ENCODE measurements at regions not wholly inside any gene's neighbourhood (a gene's known extent, or its start where the extent isn't known, plus 50 kb on each side); places are given as distances from the start of the nearest gene placed in this dataset.

DNA sequence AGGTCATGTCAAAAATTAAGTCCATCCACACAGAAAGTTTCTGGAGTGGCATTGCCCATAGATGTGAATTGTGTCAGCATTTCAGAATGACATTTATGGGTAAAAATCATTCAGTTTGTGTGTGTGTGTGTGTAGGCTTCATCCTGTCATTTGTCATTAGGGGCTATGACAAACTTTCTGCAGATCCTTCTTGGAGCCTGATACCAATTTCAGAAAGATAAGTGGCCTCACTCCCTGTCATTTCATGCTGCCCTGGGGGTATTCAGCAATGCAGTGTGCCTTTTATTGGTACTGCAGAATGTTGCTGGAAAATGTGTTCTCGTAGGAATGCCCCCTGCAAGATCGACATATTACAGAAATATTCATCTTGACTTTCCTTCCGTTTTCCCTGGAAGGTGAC, 659.7 kb downstream of the NLGN4X start:
- DNase-seq (ENCODE audit: low read depth, low spot score) (no peak), ATAC-seq (no peak), FAIRE-seq (no peak)
- H3K27me3 ChIP-seq (replicated peaks in 1 of 2; ENCODE audit: control insufficient read depth in 2 of 2, insufficient read depth in 2 of 2, low read length in 1 of 2): no peaks in the 10 kb centered on the region
- H4K20me1 ChIP-seq (ENCODE audit: control insufficient read depth, insufficient read depth): no peaks in the 10 kb centered on the region
- no peaks in the 10 kb centered on the region for H3K9me3 ChIP-seq (replicated peaks; ENCODE audit: control insufficient read depth, insufficient read depth, low read length)
- ChIA-PET SMC1A (ENCODE audit: uncharacterized antibody, unreplicated experiment) (no interaction called here), CTCF (no interaction called here), RAD21 (ENCODE audit: unreplicated experiment) (no interaction called here), POLR2A (no interaction called here)
- H3K27ac ChIP-seq (ENCODE audit: control insufficient read depth, insufficient read depth): no peak overlapping the region
- no peak overlapping the region for H3K4me2 ChIP-seq (ENCODE audit: control insufficient read depth, insufficient read depth)
- no TSS peak for BruUV-seq (replicated peaks)
- intact Hi-C loops (cut with micrococcal nuclease; ENCODE audit: unreplicated experiment) (no loop called here), in situ Hi-C loops (cut with MboI) (no loop called here)
- H3K36me3 ChIP-seq (ENCODE audit: control insufficient read depth in 2 of 2, insufficient read depth in 2 of 2, low read length in 1 of 2): no peaks in the 10 kb centered on the region
- H3K4me3 ChIP-seq: no peak overlapping the region
- H2AFZ ChIP-seq (ENCODE audit: control insufficient read depth, low read depth, low read length): no peak overlapping the region
- no peak overlapping the region for H3K9ac ChIP-seq (ENCODE audit: control insufficient read depth, insufficient read depth, low read length)
- H3K79me2 ChIP-seq (ENCODE audit: control insufficient read depth, insufficient read depth, low read length): no peaks in the 10 kb centered on the region
- H3K4me1 ChIP-seq (ENCODE audit: control insufficient read depth, insufficient read depth, low read length): no peaks in the 10 kb centered on the region
- no peak for TF ChIP-seq JUND (IDR thresholded peaks at IDR 0.05; ENCODE audit: low read depth, low read length)
- no peak for TF ChIP-seq PML (IDR thresholded peaks at IDR 0.05; ENCODE audit: low read length)
- TF ChIP-seq SP1 (IDR thresholded peaks at IDR 0.05; ENCODE audit: low read depth, low read length): no peak
- TF ChIP-seq MEF2A (IDR thresholded peaks at IDR 0.05; ENCODE audit: insufficient read depth, low read depth, low read length): no peak
- no peak for TF ChIP-seq PKNOX1 (IDR thresholded peaks at IDR 0.05)
- TF ChIP-seq, protein P1, sequence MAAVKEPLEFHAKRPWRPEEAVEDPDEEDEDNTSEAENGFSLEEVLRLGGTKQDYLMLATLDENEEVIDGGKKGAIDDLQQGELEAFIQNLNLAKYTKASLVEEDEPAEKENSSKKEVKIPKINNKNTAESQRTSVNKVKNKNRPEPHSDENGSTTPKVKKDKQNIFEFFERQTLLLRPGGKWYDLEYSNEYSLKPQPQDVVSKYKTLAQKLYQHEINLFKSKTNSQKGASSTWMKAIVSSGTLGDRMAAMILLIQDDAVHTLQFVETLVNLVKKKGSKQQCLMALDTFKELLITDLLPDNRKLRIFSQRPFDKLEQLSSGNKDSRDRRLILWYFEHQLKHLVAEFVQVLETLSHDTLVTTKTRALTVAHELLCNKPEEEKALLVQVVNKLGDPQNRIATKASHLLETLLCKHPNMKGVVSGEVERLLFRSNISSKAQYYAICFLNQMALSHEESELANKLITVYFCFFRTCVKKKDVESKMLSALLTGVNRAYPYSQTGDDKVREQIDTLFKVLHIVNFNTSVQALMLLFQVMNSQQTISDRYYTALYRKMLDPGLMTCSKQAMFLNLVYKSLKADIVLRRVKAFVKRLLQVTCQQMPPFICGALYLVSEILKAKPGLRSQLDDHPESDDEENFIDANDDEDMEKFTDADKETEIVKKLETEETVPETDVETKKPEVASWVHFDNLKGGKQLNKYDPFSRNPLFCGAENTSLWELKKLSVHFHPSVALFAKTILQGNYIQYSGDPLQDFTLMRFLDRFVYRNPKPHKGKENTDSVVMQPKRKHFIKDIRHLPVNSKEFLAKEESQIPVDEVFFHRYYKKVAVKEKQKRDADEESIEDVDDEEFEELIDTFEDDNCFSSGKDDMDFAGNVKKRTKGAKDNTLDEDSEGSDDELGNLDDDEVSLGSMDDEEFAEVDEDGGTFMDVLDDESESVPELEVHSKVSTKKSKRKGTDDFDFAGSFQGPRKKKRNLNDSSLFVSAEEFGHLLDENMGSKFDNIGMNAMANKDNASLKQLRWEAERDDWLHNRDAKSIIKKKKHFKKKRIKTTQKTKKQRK (IDR thresholded peaks at IDR 0.05; ENCODE audit: low read depth, low read length): no peak
- no peak for TF ChIP-seq NR2C2 (IDR thresholded peaks at IDR 0.05; ENCODE audit: borderline replicate concordance, control insufficient read depth, insufficient read length, low read depth)
- TF ChIP-seq TCF7 (IDR thresholded peaks at IDR 0.05; ENCODE audit: borderline replicate concordance): no peak
- WGBS (ENCODE audit: insufficient coverage, insufficient replicate concordance, low lambda C conversion rate, missing lambda C conversion rate): 33% methylated on average over 3 of the region's 3 CpGs

All from GM12878 (cell line).